ENCODE measurements at regions not wholly inside any gene's neighbourhood (a gene's known extent, or its start where the extent isn't known, plus 50 kb on each side); places are given as distances from the start of the nearest gene placed in this dataset.

DNA sequence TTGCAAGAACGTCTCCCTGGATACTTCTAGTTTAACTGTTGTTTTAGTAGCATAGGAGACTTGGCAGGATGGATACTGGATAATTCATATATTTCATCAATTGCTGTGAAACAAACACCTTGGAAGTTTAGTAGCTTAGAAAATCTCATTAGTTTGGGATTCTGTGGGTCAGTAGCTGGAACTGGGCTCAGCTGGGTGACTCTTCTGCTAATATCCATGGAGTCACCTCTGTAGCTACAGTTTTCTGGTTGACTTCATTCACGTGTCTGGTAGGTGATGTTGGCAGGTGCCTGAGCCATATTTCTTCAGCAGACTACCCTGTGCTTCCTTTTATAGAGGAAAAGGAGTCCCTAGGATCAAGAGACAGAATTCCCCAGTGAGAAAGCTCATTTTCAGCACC lies 208.9 kb upstream of the PFKP start:
- DNase-seq (ENCODE audit: low spot score) = no peak

DNA sequence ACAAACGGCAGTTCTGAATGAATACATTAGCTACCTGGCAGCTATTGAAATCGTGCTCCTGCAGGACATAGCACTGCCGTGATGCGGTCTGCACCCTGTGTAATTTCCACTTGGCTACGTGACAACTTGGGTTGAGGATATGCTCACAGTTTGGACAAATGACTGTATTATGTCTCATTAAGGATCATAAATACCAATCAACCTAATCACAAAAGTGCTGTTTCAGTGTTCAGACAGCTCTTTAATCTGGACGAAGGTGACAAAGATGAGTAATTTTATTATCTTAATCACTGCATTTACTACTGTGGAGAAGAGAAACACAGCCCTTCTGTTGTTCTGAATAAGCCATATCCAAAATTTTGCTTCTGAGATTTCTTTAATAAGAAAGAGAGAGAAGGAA lies 210.8 kb upstream of the PFKP start:
- DNase-seq (ENCODE audit: low spot score) = no peak

DNA sequence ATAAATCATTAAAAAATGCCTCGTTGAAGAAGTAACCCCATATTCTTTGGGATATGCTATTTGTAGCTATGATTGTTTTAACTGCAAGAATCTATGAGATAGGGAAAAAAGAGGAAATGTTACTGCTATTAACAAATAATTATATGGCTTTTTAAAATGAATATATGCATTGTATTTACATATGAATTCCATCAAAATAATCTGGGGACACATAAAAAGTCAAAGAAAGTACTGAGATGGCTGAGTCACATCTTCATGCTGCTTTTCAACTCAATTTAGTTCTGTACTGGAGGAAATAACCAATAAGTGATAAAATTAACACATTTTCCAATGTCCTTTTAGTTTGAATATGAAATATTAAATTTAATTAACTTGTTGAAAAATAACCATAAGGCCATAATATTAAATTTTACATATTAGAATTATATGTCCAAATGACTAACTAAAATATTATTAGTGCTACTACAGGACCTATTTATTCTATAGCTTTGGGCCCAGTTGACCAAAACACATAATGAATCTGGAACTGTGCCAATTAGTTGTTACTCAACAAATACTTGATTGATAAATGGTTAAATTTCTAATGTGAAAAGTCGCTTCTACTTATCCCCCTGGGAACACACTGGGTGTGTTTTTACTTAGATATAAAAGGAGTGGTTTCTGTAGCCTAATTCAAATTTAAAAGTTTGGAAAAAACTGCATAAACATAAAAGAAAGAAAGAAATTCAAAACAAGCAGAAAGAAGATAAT lies 214.6 kb upstream of the PFKP start:
- no peak for DNase-seq (ENCODE audit: low spot score)

DNA sequence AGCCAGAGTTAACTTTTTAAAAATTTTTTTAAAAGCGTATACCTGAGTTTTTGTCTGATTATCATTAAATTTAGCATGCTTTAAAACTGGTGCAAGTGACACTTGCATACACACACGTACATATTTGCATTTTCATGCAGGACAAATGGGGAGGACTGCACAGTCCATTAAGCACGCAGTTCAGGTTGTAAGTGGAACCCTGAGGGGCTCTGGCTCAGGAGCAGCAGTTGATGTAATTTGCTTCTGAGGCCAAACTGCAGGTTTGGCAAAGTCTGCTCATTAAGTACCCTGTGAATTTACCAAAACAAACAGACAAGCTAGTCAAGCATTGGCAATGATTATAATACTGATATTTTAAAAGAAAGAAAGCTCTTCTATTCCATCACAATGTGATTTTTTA lies 215.8 kb upstream of the PFKP start:
- no peak for DNase-seq (ENCODE audit: low spot score)

DNA sequence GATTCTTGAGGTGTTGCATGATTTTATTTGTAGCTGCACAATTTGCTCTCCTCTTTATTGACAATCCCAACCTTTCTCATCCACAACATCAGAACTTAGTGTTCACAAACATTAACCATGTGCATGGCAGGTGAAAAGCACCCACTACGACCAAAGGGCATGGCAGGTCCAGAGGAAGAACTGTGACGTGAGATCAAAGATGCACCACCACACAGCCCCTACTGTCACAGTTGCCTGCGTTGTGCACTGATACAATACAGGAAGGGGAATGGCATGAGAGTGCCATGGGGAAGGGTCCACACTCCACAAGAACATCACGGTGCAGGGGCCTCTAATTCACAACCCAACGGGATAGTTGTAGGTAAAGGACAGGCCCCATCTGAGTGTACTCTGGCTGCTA lies 217.1 kb upstream of the PFKP start:
- DNase-seq (ENCODE audit: low spot score) = no peak

DNA sequence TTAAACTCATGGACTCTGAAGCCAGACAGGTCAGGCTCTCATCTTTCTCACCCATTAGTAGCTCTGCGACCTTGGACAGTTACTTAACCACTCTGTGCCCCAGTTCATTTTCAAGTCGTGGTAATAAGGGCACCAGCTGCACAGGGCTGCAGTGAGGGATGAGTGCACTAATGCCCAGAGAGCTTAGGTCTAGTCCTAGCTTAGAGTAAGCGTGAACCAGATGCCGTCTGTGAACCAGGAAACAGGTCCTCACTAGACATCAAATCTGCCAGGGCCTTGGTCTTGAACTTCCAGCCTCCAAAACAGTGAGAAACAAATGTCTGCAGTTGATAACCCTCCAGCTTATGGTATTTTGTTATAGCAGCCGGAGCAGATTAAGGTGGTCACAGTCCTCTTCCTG lies 222.4 kb upstream of the PFKP start:
- no peak for DNase-seq (ENCODE audit: low spot score)

DNA sequence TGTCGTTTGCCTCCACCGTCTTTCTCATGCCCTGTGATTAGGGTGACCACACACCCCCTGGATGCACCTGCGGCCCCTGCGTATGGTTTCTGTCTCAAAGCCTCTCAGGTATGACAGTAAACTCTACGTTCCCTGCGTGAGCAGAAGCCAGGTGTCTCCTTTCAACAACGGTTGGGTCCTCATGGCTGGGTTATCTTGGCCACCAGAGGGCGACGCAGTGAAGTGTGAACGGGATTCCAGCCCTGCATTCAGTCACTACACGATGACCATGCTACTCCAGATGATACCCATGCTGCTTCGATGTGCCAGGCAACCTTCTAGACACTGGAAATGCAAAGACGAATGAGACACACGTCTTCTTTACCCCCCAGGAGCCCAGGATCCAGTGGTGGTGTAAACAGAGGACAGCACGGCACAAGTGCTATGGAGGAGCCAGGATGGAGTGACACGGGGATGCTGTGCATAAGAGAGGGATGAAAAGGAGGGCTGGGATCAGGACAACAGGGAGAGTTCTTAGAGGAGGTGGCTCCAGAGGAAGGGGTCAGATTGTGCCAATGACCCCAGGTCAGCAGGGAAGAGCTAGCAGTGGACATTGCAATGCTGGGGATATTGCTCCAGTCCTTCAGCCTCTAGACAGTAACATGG lies 228.1 kb upstream of the PFKP start:
- no peak for DNase-seq (ENCODE audit: low spot score)

DNA sequence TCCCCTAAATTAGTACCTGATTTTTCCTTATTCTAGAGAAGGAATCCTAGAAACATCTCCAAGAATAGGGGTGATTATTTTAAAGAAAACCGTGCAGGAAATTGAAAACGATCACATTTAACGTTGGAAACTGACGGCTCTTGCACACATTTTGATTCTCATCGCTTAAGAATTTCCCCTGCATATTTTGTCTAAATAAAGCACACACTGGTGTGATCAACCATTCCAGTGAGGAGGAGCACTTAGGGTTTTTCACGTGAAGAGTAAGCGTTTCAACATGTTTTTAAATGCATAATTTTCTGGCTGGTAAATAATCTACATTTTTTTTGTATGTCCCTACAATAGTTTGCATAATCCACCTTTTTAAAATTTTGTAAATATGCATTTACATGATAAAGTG lies 229.7 kb upstream of the PFKP start:
- DNase-seq (ENCODE audit: low spot score) = peak; percentile 59

DNA sequence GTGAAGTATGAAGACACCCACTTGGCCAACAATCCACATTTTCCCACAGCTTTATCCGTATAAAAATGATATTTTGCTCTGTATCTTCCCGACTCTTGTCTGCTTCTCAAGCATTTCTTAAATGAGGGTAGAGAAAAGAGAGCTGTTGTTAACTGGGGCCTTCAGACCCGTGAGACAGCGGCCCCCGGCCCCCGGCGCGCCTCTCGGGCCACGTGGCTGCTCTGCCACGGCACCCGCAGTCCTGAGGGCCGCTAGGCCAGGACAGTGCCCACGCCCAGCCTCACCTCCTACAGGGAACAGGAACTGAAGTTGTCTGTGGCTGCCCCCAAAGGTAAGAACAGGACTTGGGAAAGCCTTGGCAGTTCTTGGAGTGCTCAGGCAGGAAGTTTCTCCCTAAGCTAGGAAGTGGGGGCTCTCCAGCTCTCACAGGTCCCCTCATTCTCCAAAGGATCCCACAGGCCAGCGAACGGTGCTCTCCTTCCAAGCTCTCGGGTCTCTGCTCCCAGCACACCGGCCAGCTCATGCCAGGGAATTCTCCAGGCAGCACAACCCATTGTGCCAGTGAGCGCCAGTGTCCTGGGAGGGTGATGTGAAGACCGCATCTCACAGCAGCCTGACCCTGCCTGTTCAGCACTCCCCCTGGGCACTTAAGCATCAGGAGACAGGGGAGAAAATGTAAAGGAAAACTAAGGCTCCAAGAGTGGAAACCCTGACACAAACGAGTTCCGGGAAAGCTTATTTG lies 230.3 kb upstream of the PFKP start:
- DNase-seq (ENCODE audit: low spot score) = peak; percentile 22

DNA sequence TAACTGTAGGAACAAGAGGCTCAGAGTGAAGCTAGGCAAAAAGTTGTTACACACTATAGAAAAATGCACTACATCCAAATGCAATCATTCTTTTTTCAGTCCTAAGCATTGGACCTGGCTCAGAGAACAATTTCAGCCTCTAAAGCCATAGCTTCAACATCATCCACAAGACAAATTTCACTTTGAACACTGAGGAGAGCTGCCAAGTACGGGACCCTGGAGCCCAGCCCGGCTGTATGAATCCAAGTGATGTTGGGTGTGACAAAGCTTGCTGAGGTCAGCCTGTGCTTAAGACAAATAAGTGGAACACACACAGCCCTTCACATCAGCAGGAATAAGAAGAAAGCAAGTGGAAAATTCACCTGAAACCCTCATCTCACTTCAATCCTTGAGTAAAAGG lies 233.1 kb upstream of the PFKP start:
- DNase-seq (ENCODE audit: low spot score) = no peak

DNA sequence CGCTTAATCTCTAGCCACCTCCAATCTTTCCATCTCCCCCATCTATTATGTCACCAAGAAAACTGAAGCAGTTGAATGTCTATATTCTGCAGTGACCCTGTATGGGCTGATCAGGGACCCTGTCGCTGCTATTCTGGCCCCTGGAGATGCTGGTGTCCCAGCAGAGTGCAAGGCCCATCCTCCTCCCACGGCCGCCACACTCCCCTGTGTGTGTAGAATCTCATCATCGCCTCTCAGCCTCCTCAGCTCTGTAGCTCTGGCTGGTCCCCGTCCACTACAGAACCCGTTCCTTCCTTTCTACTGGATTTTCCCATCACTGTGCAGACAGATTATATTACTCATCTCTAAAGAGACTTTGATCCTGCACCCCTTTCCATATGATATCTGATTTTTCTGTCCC lies 235.8 kb upstream of the PFKP start:
- no peak for DNase-seq (ENCODE audit: low spot score)

DNA sequence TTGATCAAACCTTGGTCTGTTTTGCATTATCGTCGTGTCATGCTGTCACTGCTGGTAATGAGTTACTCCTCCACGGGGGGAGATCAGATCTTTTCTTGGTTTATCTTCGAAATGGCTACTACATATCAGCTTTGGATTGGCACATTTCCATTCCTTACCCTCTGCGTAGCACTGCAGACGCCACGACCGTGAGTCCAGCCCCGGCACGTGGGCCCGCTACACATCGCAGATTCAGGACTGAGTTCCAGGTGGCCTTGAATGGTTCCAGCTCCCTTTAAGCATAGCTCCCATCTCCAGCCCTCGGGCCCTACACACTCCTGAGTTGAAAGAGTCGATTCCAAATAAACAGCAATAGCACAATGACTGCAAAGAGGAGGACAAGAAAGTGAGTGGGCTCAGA lies 238.6 kb upstream of the PFKP start:
- no peak for DNase-seq (ENCODE audit: low spot score)

DNA sequence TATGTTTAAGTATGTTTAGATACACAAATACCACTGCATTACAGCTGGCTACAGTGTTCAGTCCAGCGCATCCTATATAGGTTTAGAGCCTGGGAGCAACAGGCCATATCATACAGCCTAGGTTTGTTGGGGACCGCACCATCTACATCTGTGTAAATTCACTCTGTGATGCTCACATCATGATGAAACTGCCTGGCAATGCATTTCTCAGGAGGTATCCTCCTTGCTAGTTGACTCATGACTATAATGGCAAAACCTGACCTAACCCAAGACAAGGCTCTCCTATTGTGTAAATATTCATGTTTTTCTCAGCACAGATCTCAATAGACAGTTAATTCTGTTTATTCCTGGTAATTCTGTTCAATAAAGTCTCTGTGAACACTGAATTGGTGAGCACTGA lies 240.7 kb upstream of the PFKP start:
- DNase-seq (ENCODE audit: low spot score) = no peak

DNA sequence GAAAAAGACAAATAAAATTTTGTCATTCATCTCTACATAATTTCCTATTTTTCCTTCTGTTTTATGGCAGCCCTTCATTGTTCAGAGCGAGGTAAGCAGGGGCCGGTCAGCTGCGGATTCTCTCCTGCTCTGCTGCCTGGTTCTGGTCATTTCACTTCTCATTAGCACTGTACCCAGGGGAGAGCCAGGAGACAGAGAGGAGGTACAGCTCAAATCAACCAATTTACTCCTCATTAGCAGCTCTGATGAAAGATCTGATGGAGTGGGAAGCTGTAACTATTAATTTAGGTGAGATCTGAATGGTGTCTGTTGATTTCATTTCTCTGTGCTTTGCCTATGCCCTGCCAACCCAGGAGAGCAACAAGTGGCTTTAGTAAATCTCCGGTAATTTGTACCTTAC lies 241.5 kb upstream of the PFKP start:
- no peak for DNase-seq (ENCODE audit: low spot score)

DNA sequence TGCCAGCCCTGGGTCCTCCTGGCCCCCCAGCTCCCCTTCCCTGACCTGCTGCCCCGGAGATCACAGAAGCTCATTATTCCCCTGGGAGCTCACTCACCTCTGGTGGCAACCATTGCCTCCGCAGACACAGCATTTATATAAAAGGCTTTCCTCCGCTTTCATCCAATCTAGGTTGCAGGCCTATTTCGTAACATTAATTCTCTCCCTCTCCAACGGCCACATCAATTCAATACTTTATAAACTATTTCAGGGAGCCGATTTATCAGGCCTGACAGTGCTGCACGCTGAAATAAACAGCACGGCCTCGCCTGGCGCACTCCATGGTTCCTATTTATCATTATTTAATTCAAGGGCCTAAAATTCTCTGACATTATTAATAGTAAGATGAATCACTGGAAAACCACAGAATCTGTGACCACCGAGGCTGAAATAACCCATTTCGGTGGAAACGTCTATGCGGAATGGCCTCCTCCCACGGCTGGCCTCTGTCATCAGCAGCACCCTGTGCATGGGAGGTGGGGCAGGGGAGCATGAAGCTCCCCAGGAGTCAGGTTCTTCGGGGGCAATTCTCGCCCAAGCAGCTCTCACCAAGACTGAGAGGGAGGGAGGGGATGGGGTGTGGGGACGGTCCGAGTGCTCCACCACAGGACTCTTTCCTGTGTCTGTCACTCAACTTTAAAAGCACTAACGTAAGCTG lies 249.3 kb upstream of the PFKP start:
- no peak for DNase-seq (ENCODE audit: low spot score)

DNA sequence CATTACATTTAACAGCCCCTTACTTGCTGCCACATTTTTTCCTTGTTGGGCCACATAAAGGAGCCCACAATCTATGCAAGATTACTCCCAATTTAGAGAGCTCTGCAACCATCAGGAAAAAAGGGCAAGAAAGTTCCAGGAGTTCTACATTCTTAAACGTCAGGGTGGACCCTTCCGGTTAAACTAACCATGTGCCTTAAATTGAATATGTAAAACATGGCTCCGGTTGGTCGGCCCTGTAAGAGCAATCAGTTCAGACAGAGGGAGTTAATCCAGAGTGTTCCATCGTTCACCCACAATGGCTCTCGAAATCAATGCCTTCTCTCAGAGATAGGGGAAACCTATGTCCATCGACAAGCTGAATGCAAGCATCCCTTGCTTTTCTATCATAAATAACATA lies 253.7 kb upstream of the PFKP start:
- DNase-seq (ENCODE audit: low spot score) = no peak

DNA sequence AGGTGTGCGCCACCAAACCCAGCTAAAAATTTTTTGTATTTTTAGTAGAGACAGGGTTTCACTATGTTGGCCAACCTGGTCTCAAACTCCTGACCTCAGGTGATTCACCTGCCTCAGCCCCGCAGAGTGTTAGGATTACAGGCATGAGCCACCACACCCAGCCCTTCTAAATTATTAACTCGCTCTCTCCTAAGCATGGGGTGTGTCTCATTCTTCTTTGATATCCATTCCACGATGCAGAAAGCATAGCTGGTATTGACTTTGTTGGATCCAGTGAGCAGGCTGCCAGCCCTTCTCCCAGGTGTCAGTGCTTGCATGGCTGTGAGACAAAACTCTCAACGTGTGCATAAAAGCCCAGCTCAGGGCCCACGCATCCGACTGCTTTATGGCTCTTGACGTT lies 254.1 kb upstream of the PFKP start:
- no peak for DNase-seq (ENCODE audit: low spot score)

DNA sequence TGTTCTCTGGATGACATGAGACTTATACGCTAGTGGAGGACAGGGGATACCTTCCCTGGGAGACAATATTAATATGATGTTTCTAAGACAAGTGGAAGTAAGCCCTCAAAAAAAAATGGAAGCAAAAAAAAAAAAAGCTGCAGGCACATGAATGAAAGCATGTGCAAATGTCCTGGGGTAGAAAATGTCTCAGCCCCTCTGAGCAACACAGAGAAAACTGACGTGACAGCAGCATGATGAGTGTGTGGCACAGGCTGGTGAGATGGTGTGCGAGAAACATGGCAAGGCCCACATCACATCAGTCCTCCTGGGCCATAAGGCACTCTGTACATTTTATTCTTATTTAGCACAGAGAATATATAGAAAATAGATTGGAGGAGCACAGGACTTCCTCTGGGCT lies 254.7 kb upstream of the PFKP start:
- DNase-seq (ENCODE audit: low spot score) = no peak

DNA sequence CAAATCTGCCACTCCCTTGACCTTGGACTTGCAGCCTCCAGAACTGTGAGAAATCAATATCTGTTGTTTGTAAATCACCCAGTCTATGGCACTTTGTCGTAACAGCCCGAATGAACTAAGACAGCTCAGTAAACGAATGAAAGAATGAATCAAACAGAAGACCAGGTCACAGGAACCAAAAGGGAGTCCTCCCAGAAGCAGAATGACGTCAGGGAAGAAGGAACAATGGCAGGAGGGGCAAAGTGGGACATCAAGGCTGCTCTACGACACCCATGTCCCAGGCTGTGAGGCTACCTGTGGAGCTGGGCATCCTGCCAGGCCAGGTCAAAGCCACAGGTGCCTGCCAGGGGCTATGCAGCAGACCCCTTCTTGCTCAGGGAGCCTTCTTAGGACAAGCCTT lies 267.2 kb upstream of the PFKP start:
- DNase-seq (ENCODE audit: low spot score) = no peak

DNA sequence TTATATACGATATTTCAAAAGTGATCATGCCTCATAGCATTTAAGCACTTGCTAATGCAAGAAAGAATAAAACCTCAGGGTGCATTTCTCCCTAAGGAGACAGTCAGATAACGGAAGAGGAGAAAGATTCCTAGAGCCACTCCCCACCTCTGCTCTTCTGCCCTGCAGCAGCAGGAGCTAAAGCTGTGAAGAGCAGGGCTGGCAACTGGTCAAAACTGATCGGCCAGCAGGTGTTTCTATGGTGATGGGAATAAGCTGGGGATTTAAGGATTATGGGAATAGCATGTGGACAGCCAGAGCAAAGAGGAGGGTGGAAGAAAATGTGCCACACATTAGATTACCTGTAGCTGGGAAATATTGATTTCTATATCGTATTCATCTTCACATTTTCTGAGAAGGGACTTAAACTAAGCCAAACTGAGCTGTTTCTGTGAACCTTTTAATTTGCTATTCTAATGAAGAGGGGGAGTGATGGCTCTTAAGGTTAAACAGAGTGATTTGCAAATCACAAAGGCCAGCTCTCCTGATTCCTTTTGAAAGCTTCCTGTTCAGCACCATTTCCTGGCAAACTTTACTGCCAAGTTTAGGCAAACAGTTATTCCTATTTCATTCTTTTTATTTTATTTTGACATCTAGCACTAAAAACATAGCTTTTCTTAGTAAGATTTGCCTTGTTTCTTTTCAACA lies 268.9 kb upstream of the PFKP start:
- no peak for DNase-seq (ENCODE audit: low spot score)

DNA sequence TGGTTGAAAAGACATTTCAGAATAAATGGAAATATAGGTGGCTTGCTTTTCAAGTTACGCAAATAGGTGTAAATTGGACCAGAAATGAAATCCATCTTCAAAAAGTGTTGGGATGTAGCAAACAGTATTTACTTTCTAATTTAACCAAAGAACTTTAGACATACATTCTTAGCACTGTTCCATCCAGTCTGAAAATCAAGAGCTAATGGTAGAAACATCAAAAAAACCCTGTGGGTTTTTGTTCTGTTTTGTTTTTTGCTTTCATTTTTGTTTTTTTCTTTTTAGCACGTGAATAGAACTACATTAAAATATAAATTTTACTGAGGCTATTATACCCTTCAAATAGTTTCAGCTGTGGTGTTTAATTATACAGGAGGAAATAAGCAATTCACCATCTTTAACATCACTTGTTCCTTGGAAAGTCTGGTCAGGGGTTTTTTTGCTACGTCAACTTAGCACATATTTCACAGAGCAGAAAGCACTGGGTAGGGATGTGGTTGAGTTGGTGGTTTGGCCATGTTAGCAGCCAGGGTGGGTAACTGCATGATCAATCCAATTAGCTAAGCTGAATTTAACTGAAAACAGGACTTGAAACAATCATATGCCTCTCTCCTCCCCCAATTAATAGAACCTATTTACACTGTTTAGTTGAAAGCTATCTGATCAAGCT lies 275.4 kb upstream of the PFKP start:
- no peak for DNase-seq (ENCODE audit: low spot score)

Data from GM03348 (cell line).